Endothelial cell of umbilical vein (primary cell): ENCODE measurements at regions not wholly inside any gene's neighbourhood (a gene's known extent, or its start where the extent isn't known, plus 50 kb on each side); places are given as distances from the start of the nearest gene placed in this dataset.

ENCODE experiments used
- BruUV-seq: library from RNA; stranded (reverse); fragments of 400-500 nt; replicated peaks from 2 replicates; lab custom pipeline; 2021; lab: Mats Ljungman, UMichigan
- CTCF ChIA-PET: fragments of 300-600, 350-600 bp; sonication (Branson Sonifier 250); formaldehyde crosslinking; loops from one replicate; lab custom pipeline; 2021; ENCODE audit warnings: antibody characterized with exemption, inconsistent platforms; lab: Charles Lee
- POLR2A ChIA-PET: fragments of 300-600, 350-600 bp; sonication (Branson Sonifier 250); formaldehyde crosslinking; loops from one replicate; lab custom pipeline; 2021; ENCODE audit warnings: antibody characterized with exemption, inconsistent platforms; lab: Charles Lee
- DNase-seq: peaks from one replicate; pipeline ENCODE4 v3.0.0-alpha.2; 2011; ENCODE audit warnings: low read depth, low spot score
- FAIRE-seq: peaks from 2 replicates; lab custom pipeline; 2011; peaks lifted over from hg19 to GRCh38; lab: Jason Lieb, UNC
- H2AFZ ChIP-seq: 2 replicates; pipeline ENCODE4 v1.6.0; 2012; ENCODE audit warnings: low read depth, low read length, control low read depth, inconsistent platforms
- H3K27ac ChIP-seq: 2 replicates; pipeline ENCODE4 v1.5.1; 2011; ENCODE audit warnings: low read depth, mild to moderate bottlenecking, control low read depth, low read length, moderate library complexity; ENCODE audit not compliant: insufficient read depth
- H3K27me3 ChIP-seq, 2 experiments: 2 replicates each; pipeline versions ENCODE4 v1.6.0 to v1.6.1; 2011; ENCODE audit warnings: low read length in 2 of 2, mixed read lengths in 1 of 2; ENCODE audit not compliant: control insufficient read depth in 2 of 2, insufficient read depth in 2 of 2
- H3K36me3 ChIP-seq, 2 experiments: 2 replicates in 1 of 2; 3 replicates in 1 of 2; pipeline ENCODE4 v1.5.1; 2011; ENCODE audit warnings: low read length in 2 of 2, mild to moderate bottlenecking in 1 of 2, moderate library complexity in 1 of 2; ENCODE audit not compliant: control insufficient read depth in 2 of 2, insufficient read depth in 2 of 2; ENCODE audit errors: extremely low read depth in 1 of 2
- H3K4me1 ChIP-seq: 3 replicates; pipeline ENCODE4 v1.5.1; 2011; ENCODE audit warnings: mild to moderate bottlenecking, low read length; ENCODE audit not compliant: control insufficient read depth, insufficient read depth; ENCODE audit errors: extremely low read depth
- H3K4me2 ChIP-seq: 2 replicates; pipeline ENCODE4 v1.6.1; 2011; ENCODE audit warnings: low read length, control low read depth, mixed read lengths; ENCODE audit not compliant: insufficient read depth
- H3K4me3 ChIP-seq, 3 experiments: fragments of 200-600 bp in 1 of 3; sonication (generic), shearing (Covaris generic) in 1 of 3; replicated peaks in 1 of 3; 2 replicates each; pipeline ENCODE4 v1.5.1; 2011 to 2016; ENCODE audit warnings: control low read depth in 3 of 3, low read length in 3 of 3, mild to moderate bottlenecking in 2 of 3, inconsistent platforms in 1 of 3, low read depth in 1 of 3, moderate library complexity in 1 of 3; ENCODE audit not compliant: insufficient read depth in 1 of 3
- H3K79me2 ChIP-seq: 2 replicates; pipeline ENCODE4 v1.6.0; 2012; ENCODE audit warnings: low read length, inconsistent platforms; ENCODE audit not compliant: control insufficient read depth, insufficient read depth
- H3K9ac ChIP-seq: replicated peaks from 2 replicates; pipeline ENCODE3; 2011; ENCODE audit warnings: low read length, control low read depth; ENCODE audit not compliant: insufficient read depth; ENCODE audit errors: extremely low read depth
- H3K9me1 ChIP-seq: replicated peaks from 3 replicates; pipeline ENCODE4 v1.6.0; 2011; ENCODE audit warnings: mild to moderate bottlenecking, low read length; ENCODE audit not compliant: control insufficient read depth, insufficient read depth; ENCODE audit errors: extremely low read depth
- H3K9me3 ChIP-seq: replicated peaks from 2 replicates; pipeline ENCODE4 v1.5.1; 2012; ENCODE audit warnings: low read length, inconsistent platforms; ENCODE audit not compliant: control insufficient read depth, insufficient read depth
- H4K20me1 ChIP-seq: replicated peaks from 2 replicates; pipeline ENCODE3; 2011; ENCODE audit warnings: mild to moderate bottlenecking, low read length; ENCODE audit not compliant: control insufficient read depth, insufficient read depth; ENCODE audit errors: extremely low read depth
- CTCF ChIP-seq, 2 donors: IDR thresholded peaks; 1 replicate in 1 of 2; 2 replicates in 1 of 2; pipeline ENCODE4 v1.5.1; 2011; ENCODE audit warnings: low read length in 2 of 2, mild to moderate bottlenecking in 2 of 2, moderate library complexity in 2 of 2, control low read depth in 1 of 2, inconsistent platforms in 1 of 2, low read depth in 1 of 2; ENCODE audit not compliant: insufficient read depth in 1 of 2; ENCODE audit errors: extremely low read depth in 1 of 2
- EZH2 ChIP-seq: IDR thresholded peaks from 2 replicates; pipeline ENCODE4 v1.6.1; 2012; ENCODE audit warnings: borderline replicate concordance, low read depth, mild to moderate bottlenecking, moderate library complexity, low read length, inconsistent platforms; ENCODE audit not compliant: severe bottlenecking
- FOS ChIP-seq: IDR thresholded peaks from 2 replicates; pipeline ENCODE4 v1.6.1; 2011; ENCODE audit warnings: mild to moderate bottlenecking, low read length, moderate library complexity, borderline replicate concordance; ENCODE audit not compliant: insufficient read depth
- GATA2 ChIP-seq: IDR thresholded peaks from 2 replicates; pipeline ENCODE4 v1.7.0; 2011; ENCODE audit warnings: low read depth, mild to moderate bottlenecking, moderate library complexity, mixed read lengths, low read length; ENCODE audit not compliant: insufficient read length, insufficient read depth
- JUN ChIP-seq: IDR thresholded peaks from 2 replicates; pipeline ENCODE4 v1.6.1; 2011; ENCODE audit warnings: borderline replicate concordance, low read depth; ENCODE audit not compliant: insufficient read length, insufficient read depth
- MYC ChIP-seq: IDR thresholded peaks from one replicate; pipeline ENCODE4 v1.6.1; 2011; ENCODE audit warnings: mild to moderate bottlenecking, low read depth, low read length
- POLR2A ChIP-seq: IDR thresholded peaks from 2 replicates; pipeline ENCODE4 v1.6.1; 2012; ENCODE audit warnings: low read depth, mild to moderate bottlenecking, control low read depth, low read length
- POLR2AphosphoS5 ChIP-seq: IDR thresholded peaks from 2 replicates; pipeline ENCODE4 v1.6.1; 2012; ENCODE audit warnings: low read depth, mild to moderate bottlenecking, control low read depth, low read length, moderate library complexity; ENCODE audit not compliant: insufficient read depth
- dilution Hi-C: fragments of 300-500 bp; cut with MboI; formaldehyde crosslinking; loops from one replicate; pipeline ENCODE4 v1.15.0; 2019; ENCODE audit warnings: low sequenced_read_pairs; ENCODE audit not compliant: extremely low pct_ligation_motif_present
- intact Hi-C: fragments of 100-400 bp; cut with micrococcal nuclease; formaldehyde crosslinking; loops from one replicate; pipeline ENCODE4 v1.10.0; 2022

GRCh38 chr14:61126603-61127498 is 145.8 kb downstream of the SLC38A6 start:
- Histone ChIP-seq H3K27ac (peak overlapping the region; percentile 36), H3K36me3 (no peaks in the 10 kb centered on the region), H3K9ac (peak overlapping the region; percentile 10), H3K9me1 (no peaks in the 10 kb centered on the region), H3K27me3 (no peaks in the 10 kb centered on the region), H3K4me1 (peaks cover 37% of the 10 kb centered on the region), H3K4me3 (no peak overlapping the region), H3K79me2 (no peaks in the 10 kb centered on the region), H3K4me2 (peak overlapping the region; percentile 2), H4K20me1 (no peaks in the 10 kb centered on the region), H3K9me3 (no peaks in the 10 kb centered on the region), H2AFZ (no peak overlapping the region)
- ChIA-PET CTCF (interaction anchor here (0.8 to 1.7 kb wide), 7 partner anchors 20 to 502 kb away, joined by 3 to 13 read pairs (median 3); partner anchors contain the start of genes SLC38A6 and TRMT5), POLR2A (interaction anchor here (0.6 to 1.3 kb wide), 6 partner anchors 20 to 61 kb away, joined by 3 to 8 read pairs (median 4); no protein-coding TSS in a partner anchor)
- BruUV-seq, result no TSS peak
- dilution Hi-C loops (no loop called here), intact Hi-C loops (loop anchor here (1.0 kb wide), 4 partner anchors 21 to 56 kb away; no protein-coding TSS in a partner anchor)
- DNase-seq (no peak), FAIRE-seq (no peak)
- TF ChIP-seq MYC (no peak), GATA2 (peak; percentile 25)

DNA sequence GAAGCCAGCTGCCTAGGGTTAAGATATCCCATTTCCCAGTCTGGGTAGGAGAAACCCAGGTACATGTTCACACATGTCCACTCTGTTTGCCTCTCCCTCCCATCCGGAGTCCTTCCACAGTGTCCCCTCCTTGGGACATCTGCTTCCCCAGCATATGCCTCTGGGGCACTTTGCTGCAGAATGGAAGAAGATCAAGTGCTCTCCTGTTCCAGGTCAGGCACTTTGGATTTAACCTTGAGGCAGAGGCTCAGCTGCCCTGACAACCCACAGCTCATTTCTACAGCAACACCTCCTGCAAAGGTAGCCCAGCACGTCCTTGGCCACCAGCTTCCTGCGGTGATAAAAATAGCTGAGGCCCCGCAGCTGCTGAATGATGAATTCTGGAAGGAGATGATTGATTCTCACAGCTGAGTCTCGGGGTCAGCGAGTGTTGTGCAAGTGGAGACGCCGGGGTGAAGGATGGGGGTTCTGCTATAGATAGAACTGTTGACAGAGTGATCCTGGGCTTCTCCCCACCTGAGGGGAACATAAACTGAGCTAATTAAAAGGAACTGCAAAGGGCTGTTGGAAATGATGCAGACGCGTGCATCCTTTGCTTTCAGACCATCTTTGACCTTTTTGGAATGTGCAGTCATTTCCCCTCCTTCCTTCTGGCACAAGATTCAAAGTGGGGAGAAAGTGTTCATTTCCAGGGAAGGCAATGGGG is 145.0 kb downstream of the SLC38A6 start:
- POLR2A ChIA-PET, result interaction anchor here (0.6 to 1.3 kb wide), 6 partner anchors 21 to 62 kb away, joined by 3 to 8 read pairs (median 4); no protein-coding TSS in a partner anchor

More for the DNA sequence above, 145.0 kb downstream of the SLC38A6 start:
- dilution Hi-C loops (no loop called here), intact Hi-C loops (loop anchor here (1.0 kb wide), 4 partner anchors 22 to 57 kb away; no protein-coding TSS in a partner anchor)
- TF ChIP-seq JUN (peak; percentile 59), MYC (no peak), FOS (peak; percentile 68), POLR2AphosphoS5 (peak; percentile 61), CTCF (IDR thresholded peaks at IDR 0.05; ENCODE audit: extremely low read depth in 1 of 2, insufficient read depth in 1 of 2, low read depth in 1 of 2, low read length in 2 of 2) (no peak), POLR2A (no peak), EZH2 (no peak), GATA2 (peak; percentile 58)
- peaks cover 37% of the 10 kb centered on the region for H3K4me1 ChIP-seq
- DNase-seq (peak; percentile 80), FAIRE-seq (peak; percentile 99)
- no peaks in the 10 kb centered on the region for H3K9me3 ChIP-seq
- no TSS peak for BruUV-seq
- peak overlapping the region; percentile 2 for H3K4me2 ChIP-seq
- CTCF ChIA-PET, result interaction anchor here (0.5 to 1.7 kb wide), 9 partner anchors 21 to 501 kb away, joined by 3 to 13 read pairs (median 3); partner anchors contain the start of genes SLC38A6 and TRMT5
- H3K9ac ChIP-seq, result peak overlapping the region; percentile 10
- no peak overlapping the region for H3K4me3 ChIP-seq
- no peaks in the 10 kb centered on the region for H3K27me3 ChIP-seq
- peak overlapping the region; percentile 36 for H3K27ac ChIP-seq
- no peaks in the 10 kb centered on the region for H3K9me1 ChIP-seq
- H4K20me1 ChIP-seq, result no peaks in the 10 kb centered on the region
- H3K36me3 ChIP-seq, result no peaks in the 10 kb centered on the region
- H2AFZ ChIP-seq, result peak overlapping the region; percentile 9
- H3K79me2 ChIP-seq, result no peaks in the 10 kb centered on the region
